HG02852 (cell line): ENCODE measurements at regions not wholly inside any gene's neighbourhood (a gene's known extent, or its start where the extent isn't known, plus 50 kb on each side); places are given as distances from the start of the nearest gene placed in this dataset.

Source experiments
- ATAC-seq: cut with Tn5 transposase; IDR thresholded peaks from one replicate; pipeline ENCODE4 v1.9.1; 2021; ENCODE audit warnings: mild to moderate bottlenecking, moderate library complexity; ENCODE audit not compliant: unreplicated experiment

GRCh38 chr1:8204826-8205225 is 113.1 kb upstream of the SLC45A1 start:
- ATAC-seq, result no peak

GRCh38 chr1:8203551-8203950 is 114.4 kb upstream of the SLC45A1 start:
- ATAC-seq, result no peak

- no peak for ATAC-seq
Measured at GRCh38 chr1:8203056-8203455, 114.9 kb upstream of the SLC45A1 start.

GRCh38 chr1:8202182-8202905 is 115.6 kb upstream of the SLC45A1 start:
- ATAC-seq, result no peak

GRCh38 chr1:8201331-8201861 is 116.5 kb upstream of the SLC45A1 start:
- ATAC-seq, result no peak

- ATAC-seq, result no peak
Measured at GRCh38 chr1:8200317-8201115, 117.4 kb upstream of the SLC45A1 start.

GRCh38 chr1:8198522-8198921 is 119.4 kb upstream of the SLC45A1 start:
- no peak for ATAC-seq

GRCh38 chr1:8197493-8198282 is 120.2 kb upstream of the SLC45A1 start:
- ATAC-seq, result no peak

- ATAC-seq, result no peak
Measured at GRCh38 chr1:8194481-8195227, 123.3 kb upstream of the SLC45A1 start.

- ATAC-seq, result no peak
Measured at GRCh38 chr1:8193840-8194406, 124.0 kb upstream of the SLC45A1 start.

- no peak for ATAC-seq
Measured at GRCh38 chr1:8191474-8191873, 126.4 kb upstream of the SLC45A1 start.

- ATAC-seq, result no peak
Measured at GRCh38 chr1:8189931-8190483, 127.9 kb upstream of the SLC45A1 start.

- no peak for ATAC-seq
Measured at GRCh38 chr1:8185400-8185799, 132.5 kb upstream of the SLC45A1 start.

GRCh38 chr1:8184301-8184700 is 133.6 kb upstream of the SLC45A1 start:
- ATAC-seq, result no peak

GRCh38 chr1:8182034-8182761 is 135.7 kb upstream of the SLC45A1 start:
- no peak for ATAC-seq

- no peak for ATAC-seq
Measured at GRCh38 chr1:8179132-8179793, 138.7 kb upstream of the SLC45A1 start.

GRCh38 chr1:8176279-8176678 is 141.6 kb upstream of the SLC45A1 start:
- no peak for ATAC-seq

GRCh38 chr1:8174807-8175206 is 143.1 kb upstream of the SLC45A1 start:
- ATAC-seq, result no peak
